ENCODE measurements at regions not wholly inside any gene's neighbourhood (a gene's known extent, or its start where the extent isn't known, plus 50 kb on each side); places are given as distances from the start of the nearest gene placed in this dataset.

GRCh38 chr5:145470396-145470979, 364.7 kb downstream of the PRELID2 start:
- TF ChIP-seq CTCF (IDR thresholded peaks at IDR 0.05; ENCODE audit: low read depth, low read length) (no peak), MAX (IDR thresholded peaks at IDR 0.05; ENCODE audit: low read depth, low read length) (no peak), POLR2A (IDR thresholded peaks at IDR 0.05; ENCODE audit: extremely low read depth, insufficient read length) (no peak), MYC (IDR thresholded peaks at IDR 0.05; ENCODE audit: low read depth, low read length) (no peak)

All from NB4 (cell line).